SK-N-SH (cell line): ENCODE measurements at regions not wholly inside any gene's neighbourhood (a gene's known extent, or its start where the extent isn't known, plus 50 kb on each side); places are given as distances from the start of the nearest gene placed in this dataset.

Source experiments
- CTCF ChIA-PET: fragments of 300-600, 350-600 bp; formaldehyde crosslinking; extraction: SDS; loops from one replicate; lab custom pipeline; 2021; lab: Yijun Ruan, JAX
- POLR2A ChIA-PET: fragments of 350-600 bp; sonication (Branson Sonifier 250); formaldehyde crosslinking; extraction: SDS; loops from one replicate; lab custom pipeline; 2020; ENCODE audit warnings: antibody characterized with exemption, inconsistent platforms; lab: Yijun Ruan, JAX
- DNase-seq: peaks from one replicate; pipeline ENCODE4 v3.0.0; 2012
- H2AFZ ChIP-seq: fragments of 200-600 bp; sonication (generic); 2 replicates; pipeline ENCODE4 v1.8.1; 2016; ENCODE audit warnings: antibody characterized with exemption, mild to moderate bottlenecking, low read depth
- H3F3A ChIP-seq: fragments of 200-600 bp; sonication (generic); replicated peaks from 2 replicates; pipeline ENCODE3; 2016; ENCODE audit warnings: antibody characterized with exemption, mild to moderate bottlenecking; ENCODE audit not compliant: insufficient read depth
- H3K27ac ChIP-seq, 2 experiments: fragments of 200-500 bp in 1 of 2; fragments of 200-600 bp in 1 of 2; sonication (Bioruptor generic) in 1 of 2; sonication (generic), shearing (Covaris generic) in 1 of 2; 2 replicates each; pipeline versions ENCODE4 v1.5.1 to v1.6.1; 2014 to 2016; ENCODE audit warnings: low read depth in 2 of 2, inconsistent platforms in 1 of 2, low read length in 1 of 2, mild to moderate bottlenecking in 1 of 2, mixed read lengths in 1 of 2
- H3K27me3 ChIP-seq: fragments of 200-600 bp; sonication (generic), shearing (Covaris generic); 2 replicates; pipeline ENCODE4 v1.6.1; 2016; ENCODE audit warnings: mixed run types; ENCODE audit not compliant: insufficient read depth
- H3K36me3 ChIP-seq, 2 experiments: fragments of 200-500 bp in 1 of 2; fragments of 200-600 bp in 1 of 2; sonication (Bioruptor generic) in 1 of 2; sonication (generic) in 1 of 2; replicated peaks in 1 of 2; 2 replicates each; pipeline versions ENCODE3 to v1.5.1; 2014 to 2016; ENCODE audit warnings: low read length in 1 of 2, mild to moderate bottlenecking in 1 of 2; ENCODE audit not compliant: insufficient read depth in 2 of 2, control insufficient read depth in 1 of 2
- H3K4me1 ChIP-seq, 2 experiments: fragments of 200-500 bp in 1 of 2; fragments of 200-600 bp in 1 of 2; sonication (Bioruptor generic) in 1 of 2; sonication (generic), shearing (Covaris generic) in 1 of 2; 2 replicates each; pipeline versions ENCODE4 v1.5.1 to v1.6.1; 2014 to 2016; ENCODE audit warnings: low read depth in 1 of 2, low read length in 1 of 2, mixed run types in 1 of 2; ENCODE audit not compliant: insufficient read depth in 2 of 2, control insufficient read depth in 1 of 2
- H3K4me2 ChIP-seq: fragments of 200-600 bp; sonication (generic), shearing (Covaris generic); 2 replicates; pipeline ENCODE4 v1.6.1; 2017; ENCODE audit warnings: mixed run types
- H3K4me3 ChIP-seq, 2 experiments: fragments of 200-500 bp in 1 of 2; fragments of 200-600 bp in 1 of 2; sonication (Bioruptor generic) in 1 of 2; sonication (generic), shearing (Covaris generic) in 1 of 2; 2 replicates each; pipeline versions ENCODE4 v1.5.1 to v1.8.1; 2014 to 2016; ENCODE audit warnings: low read depth in 2 of 2, inconsistent platforms in 1 of 2, low read length in 1 of 2, mild to moderate bottlenecking in 1 of 2, mixed read lengths in 1 of 2, moderate library complexity in 1 of 2
- H3K79me2 ChIP-seq: fragments of 200-600 bp; sonication (generic); 2 replicates; pipeline ENCODE4 v1.8.1; 2017; ENCODE audit warnings: mild to moderate bottlenecking; ENCODE audit not compliant: insufficient read depth
- H3K9ac ChIP-seq: fragments of 200-600 bp; sonication (generic); 2 replicates; pipeline ENCODE4 v1.6.1; 2017; ENCODE audit warnings: mixed run types
- H3K9me2 ChIP-seq: fragments of 200-600 bp; sonication (generic); 2 replicates; pipeline ENCODE4 v1.6.1; 2017; ENCODE audit warnings: mixed run types
- H3K9me3 ChIP-seq: fragments of 200-600 bp; sonication (generic); 2 replicates; pipeline ENCODE4 v1.6.1; 2017; ENCODE audit warnings: mixed run types, mild to moderate bottlenecking, moderate library complexity
- H4K20me1 ChIP-seq: fragments of 200-600 bp; sonication (generic); 2 replicates; pipeline ENCODE4 v1.6.1; 2017; ENCODE audit warnings: mild to moderate bottlenecking, mixed run types; ENCODE audit not compliant: insufficient read depth
- CHD2 ChIP-seq: fragments of 150-350 bp; IDR thresholded peaks from 2 replicates; pipeline ENCODE4 v1.6.1; 2018; ENCODE audit warnings: low read length; ENCODE audit not compliant: partially characterized antibody
- EZH2phosphoT487 ChIP-seq: fragments of 200-600 bp; sonication (generic); IDR thresholded peaks from 2 replicates; pipeline ENCODE4 v1.6.1; 2017; ENCODE audit warnings: low read depth, mixed run types, mild to moderate bottlenecking, antibody characterized with exemption, moderate library complexity, borderline replicate concordance
- FOSL2 ChIP-seq: IDR thresholded peaks from 2 replicates; pipeline ENCODE4 v1.4.0; 2012; ENCODE audit warnings: low read depth, mild to moderate bottlenecking, moderate library complexity, borderline replicate concordance
- GATA2 ChIP-seq: sonication (generic); formaldehyde crosslinking; IDR thresholded peaks from 2 replicates; pipeline ENCODE4 v1.5.0; 2020; ENCODE audit warnings: mild to moderate bottlenecking, missing genetic modification reagents
- MEF2A ChIP-seq: IDR thresholded peaks from 2 replicates; pipeline ENCODE4 v1.4.0; 2012; ENCODE audit warnings: low read depth, borderline replicate concordance
- PBX3 ChIP-seq: IDR thresholded peaks from 2 replicates; pipeline ENCODE4; 2012
- RFX5 ChIP-seq: IDR thresholded peaks from 2 replicates; pipeline ENCODE4 v1.6.1; 2012; ENCODE audit warnings: mild to moderate bottlenecking, improper control_type of control experiment, low read length
- RXRA ChIP-seq: IDR thresholded peaks from 2 replicates; pipeline ENCODE4 v1.4.0; 2012; ENCODE audit warnings: low read depth, mild to moderate bottlenecking, borderline replicate concordance
- SMC3 ChIP-seq: IDR thresholded peaks from 2 replicates; pipeline ENCODE4 v1.6.1; 2012; ENCODE audit warnings: low read depth, low read length, improper control_type of control experiment
- TAF1 ChIP-seq: IDR thresholded peaks from 2 replicates; pipeline ENCODE4 v1.6.1; 2012; ENCODE audit warnings: low read depth, mild to moderate bottlenecking, low read length, moderate library complexity, borderline replicate concordance
- TEAD4 ChIP-seq: IDR thresholded peaks from 2 replicates; pipeline ENCODE4 v1.4.0; 2012; ENCODE audit warnings: mild to moderate bottlenecking, borderline replicate concordance; ENCODE audit not compliant: insufficient read depth
- WGBS: methylation state at CpG from one replicate; pipeline ENCODE4 v1.1.6; 2017; ENCODE audit warnings: low lambda C conversion rate; 5-methylcytosine and 5-hydroxymethylcytosine counted together
- TF ChIP-seq, protein P1 (sequence below): IDR thresholded peaks from 2 replicates; pipeline ENCODE4 v1.6.1; 2012; ENCODE audit warnings: mild to moderate bottlenecking, low read depth, low read length, moderate library complexity
- TF ChIP-seq, protein P2 (sequence below): IDR thresholded peaks from 2 replicates; pipeline ENCODE4 v1.4.0; 2012; ENCODE audit warnings: low read depth, borderline replicate concordance
- TF ChIP-seq, protein P3 (sequence below): fragments of 150-350 bp; IDR thresholded peaks from 2 replicates; pipeline ENCODE4 v1.6.1; 2017; ENCODE audit warnings: antibody characterized with exemption, low read length, low read depth, borderline replicate concordance

DNA sequence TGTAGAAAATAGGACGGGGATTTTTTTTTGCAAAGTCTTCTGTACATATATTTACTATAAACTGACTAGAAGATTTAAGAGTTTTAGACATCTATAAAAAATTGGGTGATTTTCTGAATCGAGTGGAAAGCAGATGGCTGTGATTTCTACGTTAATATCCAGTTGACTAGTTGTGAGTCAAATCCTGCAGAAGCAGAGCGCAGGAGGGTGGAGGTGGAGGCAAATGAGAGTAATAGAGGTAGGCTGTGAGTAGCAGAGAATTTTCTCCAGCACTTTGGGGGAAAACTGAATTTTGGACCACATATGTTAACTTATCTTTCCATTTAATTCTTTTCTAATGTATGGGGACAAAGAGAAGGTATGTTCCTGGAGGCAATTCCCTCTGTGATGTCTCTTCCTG lies 82.1 kb upstream of the SOX3 start:
- no peaks in the 10 kb centered on the region for H3K4me1 ChIP-seq
- H2AFZ ChIP-seq = no peak overlapping the region
- H3K79me2 ChIP-seq = no peaks in the 10 kb centered on the region
- H3K36me3 ChIP-seq = no peaks in the 10 kb centered on the region
- no peaks in the 10 kb centered on the region; the same call in 1 of the 2 replicates for H3K27me3 ChIP-seq
- H3K27ac ChIP-seq = no peak overlapping the region
- no peak for DNase-seq
- no peaks in the 10 kb centered on the region for H4K20me1 ChIP-seq
- H3K9ac ChIP-seq = no peak overlapping the region
- H3K4me2 ChIP-seq = no peak overlapping the region
- H3K9me3 ChIP-seq = no peaks in the 10 kb centered on the region
- no peak overlapping the region for H3K4me3 ChIP-seq
- H3K9me2 ChIP-seq = no peaks in the 10 kb centered on the region
- TF ChIP-seq, protein P1, sequence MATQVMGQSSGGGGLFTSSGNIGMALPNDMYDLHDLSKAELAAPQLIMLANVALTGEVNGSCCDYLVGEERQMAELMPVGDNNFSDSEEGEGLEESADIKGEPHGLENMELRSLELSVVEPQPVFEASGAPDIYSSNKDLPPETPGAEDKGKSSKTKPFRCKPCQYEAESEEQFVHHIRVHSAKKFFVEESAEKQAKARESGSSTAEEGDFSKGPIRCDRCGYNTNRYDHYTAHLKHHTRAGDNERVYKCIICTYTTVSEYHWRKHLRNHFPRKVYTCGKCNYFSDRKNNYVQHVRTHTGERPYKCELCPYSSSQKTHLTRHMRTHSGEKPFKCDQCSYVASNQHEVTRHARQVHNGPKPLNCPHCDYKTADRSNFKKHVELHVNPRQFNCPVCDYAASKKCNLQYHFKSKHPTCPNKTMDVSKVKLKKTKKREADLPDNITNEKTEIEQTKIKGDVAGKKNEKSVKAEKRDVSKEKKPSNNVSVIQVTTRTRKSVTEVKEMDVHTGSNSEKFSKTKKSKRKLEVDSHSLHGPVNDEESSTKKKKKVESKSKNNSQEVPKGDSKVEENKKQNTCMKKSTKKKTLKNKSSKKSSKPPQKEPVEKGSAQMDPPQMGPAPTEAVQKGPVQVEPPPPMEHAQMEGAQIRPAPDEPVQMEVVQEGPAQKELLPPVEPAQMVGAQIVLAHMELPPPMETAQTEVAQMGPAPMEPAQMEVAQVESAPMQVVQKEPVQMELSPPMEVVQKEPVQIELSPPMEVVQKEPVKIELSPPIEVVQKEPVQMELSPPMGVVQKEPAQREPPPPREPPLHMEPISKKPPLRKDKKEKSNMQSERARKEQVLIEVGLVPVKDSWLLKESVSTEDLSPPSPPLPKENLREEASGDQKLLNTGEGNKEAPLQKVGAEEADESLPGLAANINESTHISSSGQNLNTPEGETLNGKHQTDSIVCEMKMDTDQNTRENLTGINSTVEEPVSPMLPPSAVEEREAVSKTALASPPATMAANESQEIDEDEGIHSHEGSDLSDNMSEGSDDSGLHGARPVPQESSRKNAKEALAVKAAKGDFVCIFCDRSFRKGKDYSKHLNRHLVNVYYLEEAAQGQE = no peak
- TF ChIP-seq GATA2 (CRISPR knock-in tag) (no peak), TAF1 (no peak), FOSL2 (no peak), MEF2A (no peak)
- 1% methylated on average over 4 of the region's 4 CpGs for WGBS
- H3F3A ChIP-seq = no peaks in the 10 kb centered on the region
- POLR2A ChIA-PET = no interaction called here
- CTCF ChIA-PET = no interaction called here

- Histone ChIP-seq H3K27me3 (peaks cover 8% of the 10 kb centered on the region; the same call in 1 of the 2 replicates), H3K9me3 (no peaks in the 10 kb centered on the region), H3K9ac (no peak overlapping the region), H3K36me3 (no peaks in the 10 kb centered on the region), H3K4me3 (no peak overlapping the region), H4K20me1 (no peaks in the 10 kb centered on the region), H3F3A (no peaks in the 10 kb centered on the region), H2AFZ (no peak overlapping the region), H3K79me2 (no peaks in the 10 kb centered on the region), H3K4me1 (no peaks in the 10 kb centered on the region), H3K4me2 (no peak overlapping the region), H3K27ac (no peak overlapping the region), H3K9me2 (no peaks in the 10 kb centered on the region)
- DNase-seq = no peak
- 16% methylated on average over 5 of the region's 5 CpGs for WGBS
- ChIA-PET POLR2A (no interaction called here), CTCF (interaction anchor here (0.9 to 1.3 kb wide), 2 partner anchors 8 to 9 kb away, joined by 3 to 5 read pairs; no protein-coding TSS in a partner anchor)
- no peak for TF ChIP-seq SMC3
- TF ChIP-seq RXRA = no peak
- TF ChIP-seq RFX5 = no peak
These were observed 75.6 kb upstream of the SOX3 start for GRCh38 chrX:140580478-140580877.

GRCh38 chrX:140572724-140573123 lies 67.9 kb upstream of the SOX3 start:
- Histone ChIP-seq H2AFZ (no peak overlapping the region), H3K27ac (no peak overlapping the region), H4K20me1 (no peaks in the 10 kb centered on the region), H3K36me3 (no peaks in the 10 kb centered on the region), H3K4me3 (peak overlapping the region in 1 of 2 experiments; percentile 11; a peak in 1 of 4 replicates), H3K9me2 (no peaks in the 10 kb centered on the region), H3K9ac (no peak overlapping the region), H3K4me2 (0 out of 2 replicates have a peak overlapping the region, but pooled peaks have one; percentile 2), H3K79me2 (no peaks in the 10 kb centered on the region), H3K4me1 (no peaks in the 10 kb centered on the region), H3K27me3 (no peaks in the 10 kb centered on the region; the same call in 1 of the 2 replicates), H3K9me3 (no peaks in the 10 kb centered on the region), H3F3A (no peaks in the 10 kb centered on the region)
- DNase-seq = peak; percentile 21
- POLR2A ChIA-PET = no interaction called here
- CTCF ChIA-PET = interaction anchor here (0.6 to 3.4 kb wide), 17 partner anchors 8 to 1194 kb away, joined by 3 to 17 read pairs (median 3); no protein-coding TSS in a partner anchor
- WGBS = 0% methylated on average over 1 of the region's 1 CpG
- TF ChIP-seq EZH2phosphoT487 (no peak), CHD2 (no peak), TEAD4 (no peak), RXRA (no peak), PBX3 (no peak)
- TF ChIP-seq, protein P2, sequence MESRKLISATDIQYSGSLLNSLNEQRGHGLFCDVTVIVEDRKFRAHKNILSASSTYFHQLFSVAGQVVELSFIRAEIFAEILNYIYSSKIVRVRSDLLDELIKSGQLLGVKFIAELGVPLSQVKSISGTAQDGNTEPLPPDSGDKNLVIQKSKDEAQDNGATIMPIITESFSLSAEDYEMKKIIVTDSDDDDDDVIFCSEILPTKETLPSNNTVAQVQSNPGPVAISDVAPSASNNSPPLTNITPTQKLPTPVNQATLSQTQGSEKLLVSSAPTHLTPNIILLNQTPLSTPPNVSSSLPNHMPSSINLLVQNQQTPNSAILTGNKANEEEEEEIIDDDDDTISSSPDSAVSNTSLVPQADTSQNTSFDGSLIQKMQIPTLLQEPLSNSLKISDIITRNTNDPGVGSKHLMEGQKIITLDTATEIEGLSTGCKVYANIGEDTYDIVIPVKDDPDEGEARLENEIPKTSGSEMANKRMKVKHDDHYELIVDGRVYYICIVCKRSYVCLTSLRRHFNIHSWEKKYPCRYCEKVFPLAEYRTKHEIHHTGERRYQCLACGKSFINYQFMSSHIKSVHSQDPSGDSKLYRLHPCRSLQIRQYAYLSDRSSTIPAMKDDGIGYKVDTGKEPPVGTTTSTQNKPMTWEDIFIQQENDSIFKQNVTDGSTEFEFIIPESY = no peak
- TF ChIP-seq, protein P3, sequence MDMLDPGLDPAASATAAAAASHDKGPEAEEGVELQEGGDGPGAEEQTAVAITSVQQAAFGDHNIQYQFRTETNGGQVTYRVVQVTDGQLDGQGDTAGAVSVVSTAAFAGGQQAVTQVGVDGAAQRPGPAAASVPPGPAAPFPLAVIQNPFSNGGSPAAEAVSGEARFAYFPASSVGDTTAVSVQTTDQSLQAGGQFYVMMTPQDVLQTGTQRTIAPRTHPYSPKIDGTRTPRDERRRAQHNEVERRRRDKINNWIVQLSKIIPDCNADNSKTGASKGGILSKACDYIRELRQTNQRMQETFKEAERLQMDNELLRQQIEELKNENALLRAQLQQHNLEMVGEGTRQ = no peak
